Karpas-422 (cell line): ENCODE measurements at regions not wholly inside any gene's neighbourhood (a gene's known extent, or its start where the extent isn't known, plus 50 kb on each side); places are given as distances from the start of the nearest gene placed in this dataset.

Source experiments
- DNase-seq: peaks from one replicate; pipeline ENCODE4 v3.0.0-alpha.2; 2015
- H2AFZ ChIP-seq: fragments of 200-600 bp; sonication (generic); 2 replicates; pipeline ENCODE4 v1.6.1; 2014; ENCODE audit warnings: antibody characterized with exemption, low read length, mixed read lengths
- H3K27ac ChIP-seq: fragments of 200-600 bp; sonication (generic); 2 replicates; pipeline ENCODE4 v1.5.1; 2014; ENCODE audit warnings: mild to moderate bottlenecking, low read length, moderate library complexity
- H3K27me3 ChIP-seq: fragments of 200-600 bp; sonication (generic); 2 replicates; pipeline ENCODE4 v1.6.1; 2014; ENCODE audit warnings: low read length, mixed read lengths
- H3K36me3 ChIP-seq: fragments of 200-600 bp; sonication (generic); 2 replicates; pipeline ENCODE4 v1.6.1; 2014; ENCODE audit warnings: low read length, mixed read lengths; ENCODE audit not compliant: insufficient read depth
- H3K4me1 ChIP-seq: fragments of 200-600 bp; sonication (generic); 2 replicates; pipeline ENCODE4 v1.6.1; 2014; ENCODE audit warnings: mild to moderate bottlenecking, low read length, mixed read lengths
- H3K4me2 ChIP-seq: fragments of 200-600 bp; sonication (generic); 2 replicates; pipeline ENCODE4 v1.6.1; 2014; ENCODE audit warnings: low read length, low read depth, mild to moderate bottlenecking; ENCODE audit not compliant: poor library complexity, severe bottlenecking
- H3K4me3 ChIP-seq: fragments of 200-600 bp; sonication (generic); 2 replicates; pipeline ENCODE4 v1.5.1; 2014; ENCODE audit warnings: mild to moderate bottlenecking, antibody characterized with exemption, low read length, mixed read lengths
- H3K79me2 ChIP-seq: fragments of 200-600 bp; sonication (generic); 2 replicates; pipeline ENCODE4 v1.6.1; 2014; ENCODE audit warnings: mild to moderate bottlenecking, low read length, mixed read lengths
- H3K9ac ChIP-seq: fragments of 200-600 bp; sonication (generic); 2 replicates; pipeline ENCODE4 v1.6.0; 2014; ENCODE audit warnings: low read length
- H3K9me2 ChIP-seq: fragments of 200-600 bp; sonication (generic), shearing (Covaris generic); replicated peaks from 2 replicates; pipeline ENCODE4 v1.6.0; 2014; ENCODE audit warnings: mild to moderate bottlenecking, low read length, moderate library complexity; ENCODE audit not compliant: insufficient read depth
- H3K9me3 ChIP-seq: fragments of 300-700, 200-600 bp; sonication (generic); 2 replicates; pipeline ENCODE4 v1.6.1; 2014; ENCODE audit warnings: low read length, mixed read lengths
- H4K20me1 ChIP-seq: fragments of 200-600 bp; sonication (generic); 2 replicates; pipeline ENCODE4 v1.6.1; 2014; ENCODE audit warnings: mild to moderate bottlenecking, antibody characterized with exemption, low read length, low read depth; ENCODE audit not compliant: insufficient read depth

DNA sequence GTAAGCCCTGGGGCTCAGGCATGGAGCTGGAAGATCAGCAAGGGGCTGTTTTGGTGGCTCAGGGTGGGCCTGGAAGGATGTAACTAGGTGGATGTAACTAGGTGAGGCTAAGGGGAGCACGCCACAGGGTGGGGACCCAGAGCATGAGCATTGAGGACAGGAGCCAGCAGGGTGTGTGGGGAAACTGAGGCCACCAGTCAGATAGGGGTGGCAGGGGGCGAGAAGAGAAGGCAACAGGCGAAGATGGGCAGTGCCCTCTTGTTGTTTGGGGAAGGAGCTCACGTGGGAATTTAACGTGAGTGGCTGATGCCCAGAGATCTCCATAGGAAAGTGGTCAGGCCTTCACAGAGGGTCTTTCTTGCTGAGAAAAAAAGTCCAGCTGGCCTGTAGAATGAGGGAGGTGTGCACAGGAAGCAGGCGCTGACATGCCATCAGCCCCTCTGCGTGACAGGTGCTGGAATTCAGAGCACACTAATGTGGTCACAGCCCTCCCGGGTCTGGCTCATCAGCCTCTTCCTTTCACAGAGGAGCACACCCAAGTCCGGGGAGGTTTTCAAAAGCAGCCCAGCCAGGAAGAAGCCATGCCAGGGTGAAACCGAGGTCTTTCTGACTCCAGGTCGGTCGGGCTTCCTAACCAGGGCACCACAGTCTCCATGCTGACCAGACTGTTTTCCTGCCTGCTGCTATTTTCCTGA, 54.6 kb upstream of the PAX6 start:
- H3K4me2 ChIP-seq: no peak overlapping the region
- no peak for DNase-seq

DNA sequence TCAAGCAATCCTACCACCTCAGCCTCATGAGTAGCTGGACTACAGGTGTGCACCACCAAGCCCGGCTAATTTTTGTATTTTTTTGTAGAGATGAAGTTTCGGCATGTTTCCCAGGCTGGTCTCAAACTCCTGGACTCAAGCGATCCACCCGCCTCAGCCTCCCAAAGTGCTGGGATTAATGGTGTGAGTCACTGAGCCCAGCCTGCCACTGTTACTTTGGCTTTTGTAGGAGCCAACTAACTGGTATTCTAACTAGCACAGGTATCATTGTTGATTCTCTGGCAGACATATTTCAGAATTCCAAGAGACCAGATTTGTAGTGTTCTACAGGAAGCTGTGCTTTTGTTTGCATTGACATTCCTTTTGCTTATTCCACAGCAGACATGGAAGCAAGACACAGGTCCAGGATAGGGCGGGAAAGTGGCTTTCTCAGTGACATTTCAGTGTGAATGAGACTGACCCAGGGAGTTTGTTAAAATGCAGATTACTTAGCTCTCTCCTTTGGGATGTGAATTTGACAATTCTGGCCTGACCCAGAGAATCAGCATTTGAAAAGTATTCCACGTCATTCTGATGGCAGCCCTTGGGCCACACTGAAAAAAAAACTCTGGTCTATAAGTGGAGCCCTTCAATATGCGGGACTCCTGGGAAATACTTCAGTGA, 52.2 kb upstream of the PAX6 start:
- no peaks in the 10 kb centered on the region for H3K9me2 ChIP-seq
- H3K9ac ChIP-seq: no peak overlapping the region
- H3K4me1 ChIP-seq: no peaks in the 10 kb centered on the region
- no peaks in the 10 kb centered on the region for H3K79me2 ChIP-seq
- no peaks in the 10 kb centered on the region for H3K36me3 ChIP-seq
- no peaks in the 10 kb centered on the region for H4K20me1 ChIP-seq
- DNase-seq: no peak
- H3K9me3 ChIP-seq: no peaks in the 10 kb centered on the region
- H3K4me2 ChIP-seq: no peak overlapping the region
- H3K27ac ChIP-seq: no peak overlapping the region
- no peak overlapping the region for H2AFZ ChIP-seq
- H3K27me3 ChIP-seq: no peaks in the 10 kb centered on the region
- no peak overlapping the region for H3K4me3 ChIP-seq

More for the DNA sequence above, 54.6 kb upstream of the PAX6 start:
- H3K9ac ChIP-seq: no peak overlapping the region
- no peaks in the 10 kb centered on the region for H3K79me2 ChIP-seq
- no peaks in the 10 kb centered on the region for H3K36me3 ChIP-seq
- no peaks in the 10 kb centered on the region for H3K9me3 ChIP-seq
- H3K27me3 ChIP-seq: no peaks in the 10 kb centered on the region
- H3K9me2 ChIP-seq: no peaks in the 10 kb centered on the region
- H4K20me1 ChIP-seq: no peaks in the 10 kb centered on the region
- H3K4me3 ChIP-seq: no peak overlapping the region
- H3K27ac ChIP-seq: no peak overlapping the region
- peaks cover 1% of the 10 kb centered on the region; the same call in 1 of the 2 replicates for H3K4me1 ChIP-seq
- H2AFZ ChIP-seq: no peak overlapping the region

DNA sequence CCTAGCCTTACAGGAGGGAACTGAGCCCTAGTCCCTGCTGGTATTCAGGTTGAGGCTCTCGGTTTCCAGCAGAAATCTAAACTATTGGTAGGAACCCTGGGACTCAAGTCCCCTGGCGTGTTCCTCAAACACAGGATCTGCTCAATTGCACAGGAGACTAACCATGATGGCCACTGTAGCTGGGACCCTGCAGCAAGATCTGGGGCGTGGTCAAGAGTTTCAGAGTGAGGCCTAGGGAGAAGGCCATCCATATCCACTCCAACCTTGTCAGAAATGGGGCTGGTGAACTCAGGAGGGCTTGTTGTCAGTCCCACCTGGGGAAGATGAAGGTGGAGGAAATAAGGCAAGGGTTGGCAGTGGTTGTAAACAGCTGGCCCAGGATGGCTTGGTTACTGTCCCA, 49.9 kb upstream of the PAX6 start:
- Histone ChIP-seq H3K4me2 (no peak overlapping the region), H3K9ac (no peak overlapping the region), H3K4me1 (no peaks in the 10 kb centered on the region), H3K79me2 (no peaks in the 10 kb centered on the region), H3K9me2 (no peaks in the 10 kb centered on the region), H3K27me3 (no peaks in the 10 kb centered on the region), H4K20me1 (no peaks in the 10 kb centered on the region), H3K9me3 (no peaks in the 10 kb centered on the region), H3K36me3 (no peaks in the 10 kb centered on the region), H3K4me3 (no peak overlapping the region), H3K27ac (no peak overlapping the region), H2AFZ (no peak overlapping the region)
- DNase-seq: no peak
